NCI-H1694 treated with DMSO at 0.1 percent for 48 hours (cell line): ENCODE measurements at regions not wholly inside any gene's neighbourhood (a gene's known extent, or its start where the extent isn't known, plus 50 kb on each side); places are given as distances from the start of the nearest gene placed in this dataset.

ENCODE experiments used
- DNase-seq: peaks from one replicate; lab custom pipeline; 2025; lab: John Stamatoyannopoulos, UW

DNA sequence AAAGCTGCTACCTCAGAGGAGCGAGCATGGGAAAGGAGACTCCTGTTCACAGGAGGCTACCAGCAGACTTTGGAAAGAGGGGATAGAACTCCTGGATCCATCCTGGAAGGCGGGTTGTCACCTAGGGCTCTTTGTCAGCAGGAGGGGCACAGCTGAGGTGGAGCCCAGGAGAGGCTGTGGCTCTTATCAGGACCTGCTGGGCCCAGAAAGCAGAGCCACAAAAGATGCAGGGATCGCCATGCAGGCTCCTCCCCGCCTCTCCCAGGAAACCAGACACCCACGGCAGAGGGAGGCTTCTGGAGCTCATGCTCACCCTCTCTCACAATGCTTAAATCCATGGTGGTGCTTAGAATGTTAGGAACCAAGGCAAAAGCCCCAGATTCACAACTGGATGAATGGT, 994.2 kb downstream of the UQCRFS1 start:
- no peak for DNase-seq

DNA sequence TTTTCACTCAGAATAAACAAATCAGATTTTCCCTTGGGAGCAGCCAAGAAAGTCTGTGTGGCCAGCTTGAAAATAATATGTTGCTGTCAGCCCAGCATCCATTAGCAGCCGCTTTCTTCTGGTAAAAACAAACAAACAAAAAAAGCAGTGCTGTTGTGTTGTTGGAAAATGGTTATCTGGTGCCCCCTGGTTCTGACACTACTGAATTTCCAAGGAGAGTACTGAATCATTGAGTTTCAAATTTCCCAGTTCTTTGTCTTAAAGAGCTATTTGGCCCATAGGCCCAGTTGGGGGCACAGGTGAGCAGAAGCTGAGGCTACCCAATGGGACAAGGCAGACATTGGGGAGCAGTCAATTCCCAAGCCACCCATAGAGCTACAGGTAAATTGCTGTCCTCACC, 995.9 kb downstream of the UQCRFS1 start:
- no peak for DNase-seq

DNA sequence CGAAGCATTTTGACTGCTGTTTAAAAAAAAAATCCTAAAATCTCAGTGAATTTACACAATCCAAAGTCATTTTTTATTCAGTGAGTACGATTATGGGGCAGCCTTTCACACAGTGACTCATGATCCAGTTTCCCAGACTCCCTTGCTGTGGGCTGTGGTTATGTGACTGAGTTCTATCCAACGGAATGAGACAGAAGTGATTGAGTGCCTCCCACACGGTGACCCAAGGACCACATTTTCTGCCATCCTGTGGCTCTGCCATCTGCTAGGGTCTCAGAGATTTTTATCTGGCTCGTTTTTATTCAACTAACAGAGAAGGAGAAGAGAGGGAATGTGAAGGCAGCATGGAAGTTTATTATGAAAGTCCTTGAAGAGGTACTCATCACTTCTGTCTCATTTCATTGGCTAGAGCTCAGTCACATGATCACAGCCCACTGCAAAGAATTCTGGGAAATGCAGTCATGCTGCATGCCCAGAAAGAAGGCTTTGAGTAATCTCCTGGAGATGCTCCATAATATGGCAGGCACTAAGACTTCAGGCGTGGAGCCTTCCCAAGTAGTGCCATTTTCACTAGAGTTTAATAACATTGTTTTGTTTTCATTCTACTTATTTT, 999.4 kb downstream of the UQCRFS1 start:
- DNase-seq = no peak

DNA sequence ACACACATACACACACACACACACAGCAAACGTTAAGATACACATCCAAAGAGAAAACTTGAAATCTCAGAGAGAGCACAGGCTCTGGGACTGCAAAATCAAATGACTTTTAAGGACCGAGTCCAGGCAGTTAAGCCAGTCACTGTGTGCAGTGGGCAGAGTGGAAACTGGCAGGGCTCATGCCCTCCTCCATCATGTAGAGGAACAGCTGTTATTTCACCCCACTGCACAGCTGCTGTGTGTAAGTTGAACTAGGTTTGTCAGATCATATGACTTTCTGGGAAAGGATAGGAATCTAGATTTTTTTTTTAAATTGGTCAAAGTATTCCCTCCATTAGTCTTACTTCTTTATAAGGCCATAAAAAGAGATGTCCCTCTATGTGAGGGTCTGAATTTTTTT, 1002.1 kb downstream of the UQCRFS1 start:
- no peak for DNase-seq

DNA sequence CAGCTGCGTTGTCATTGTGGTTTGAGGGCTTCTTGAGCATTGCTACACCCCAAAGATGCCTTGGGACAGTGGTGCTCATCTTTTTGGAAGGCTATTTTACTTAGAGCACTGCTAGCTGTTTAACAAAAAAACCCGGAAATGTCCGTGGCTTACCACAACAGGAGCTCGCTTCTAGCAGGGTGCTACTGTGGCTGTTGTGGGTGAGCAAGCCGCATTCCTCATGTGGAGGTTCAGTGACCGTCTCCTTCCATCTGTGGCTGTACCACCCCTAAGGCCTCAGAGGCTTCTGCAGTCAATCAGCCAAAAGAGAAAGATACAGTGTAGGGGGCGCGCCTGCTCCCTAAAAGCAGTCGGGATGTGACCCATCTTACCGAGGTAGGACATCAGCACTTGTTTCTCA, 1004.2 kb downstream of the UQCRFS1 start:
- no peak for DNase-seq

DNA sequence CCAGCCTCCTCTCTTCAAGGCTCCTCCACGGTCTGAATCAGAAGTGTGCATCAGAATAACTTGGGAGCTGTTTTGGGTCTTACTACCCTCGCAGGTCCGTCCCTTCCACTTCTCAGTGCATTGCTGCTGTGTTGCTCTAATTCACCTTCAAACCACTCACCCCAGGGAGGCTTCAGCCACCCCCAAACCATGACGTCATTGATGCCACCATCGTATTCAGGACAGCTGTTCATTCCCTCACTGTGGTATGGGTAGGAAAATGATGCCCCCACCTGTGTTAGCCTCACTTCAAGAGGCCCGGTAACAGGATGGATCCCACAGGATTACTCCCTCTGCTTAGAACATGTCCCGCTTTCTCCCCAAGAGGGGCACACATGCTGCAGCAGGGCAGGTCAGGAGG, 1005.7 kb downstream of the UQCRFS1 start:
- no peak for DNase-seq

DNA sequence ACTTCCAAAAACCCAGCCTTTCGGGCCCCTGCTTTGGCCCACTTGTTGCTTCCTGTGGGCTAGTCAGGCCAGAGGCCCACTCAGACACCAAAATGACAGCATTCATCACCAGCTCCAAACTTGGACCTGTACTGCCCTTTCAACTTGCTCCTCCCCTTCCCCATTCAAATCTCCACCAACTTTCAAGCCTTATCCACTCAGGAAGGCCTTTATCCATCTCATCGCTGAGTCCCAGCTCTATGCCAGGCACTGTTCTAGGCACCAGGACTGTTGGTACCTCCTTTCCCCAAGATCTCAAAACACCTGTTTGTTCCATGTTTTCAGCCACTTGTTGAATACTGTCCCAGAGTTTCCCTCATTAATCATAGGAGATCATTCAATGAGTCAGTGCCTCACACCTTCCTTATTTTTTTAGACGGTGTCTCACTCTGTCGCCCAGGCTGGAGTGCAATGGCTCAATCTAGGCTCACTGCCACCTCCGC, 1011.4 kb downstream of the UQCRFS1 start:
- no peak for DNase-seq

DNA sequence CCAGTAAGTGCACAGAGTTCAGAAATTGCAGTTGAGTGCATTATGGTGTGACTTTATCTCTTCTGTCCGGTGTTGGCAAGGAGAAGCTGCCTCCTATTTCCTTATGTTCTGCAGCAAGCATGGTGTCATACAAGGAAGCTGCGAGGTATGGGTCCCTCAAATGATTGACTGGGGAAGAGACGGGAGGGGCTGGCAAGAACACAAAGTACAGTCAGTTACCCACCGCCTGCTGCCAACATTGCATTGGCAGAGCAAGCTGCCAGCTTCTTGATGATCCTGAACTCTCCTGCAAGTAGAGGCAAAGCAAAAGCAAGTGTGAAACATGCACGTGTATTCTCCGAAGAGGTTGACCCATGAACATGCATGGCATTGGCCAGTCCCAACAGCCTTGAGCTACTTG, 1013.6 kb downstream of the UQCRFS1 start:
- DNase-seq = no peak

DNA sequence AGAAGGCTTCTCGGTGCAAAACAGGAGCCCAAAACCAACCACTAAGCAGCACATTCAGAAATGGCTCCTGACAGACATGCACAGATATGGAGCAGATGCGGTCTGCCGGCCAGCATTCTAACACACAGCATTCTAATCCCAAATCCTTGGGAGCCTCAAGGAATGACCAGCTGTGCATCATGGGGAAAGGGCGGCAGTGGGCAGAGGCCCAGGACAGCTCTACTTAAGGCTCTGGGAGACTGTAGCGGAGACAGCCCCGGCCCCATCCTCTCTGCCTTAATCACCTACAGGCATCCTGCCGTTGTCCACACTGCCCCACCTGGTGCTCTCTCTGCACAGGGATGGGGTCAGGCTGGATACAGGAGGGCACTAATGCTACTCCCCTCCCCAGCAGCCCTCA, 1016.0 kb downstream of the UQCRFS1 start:
- no peak for DNase-seq

DNA sequence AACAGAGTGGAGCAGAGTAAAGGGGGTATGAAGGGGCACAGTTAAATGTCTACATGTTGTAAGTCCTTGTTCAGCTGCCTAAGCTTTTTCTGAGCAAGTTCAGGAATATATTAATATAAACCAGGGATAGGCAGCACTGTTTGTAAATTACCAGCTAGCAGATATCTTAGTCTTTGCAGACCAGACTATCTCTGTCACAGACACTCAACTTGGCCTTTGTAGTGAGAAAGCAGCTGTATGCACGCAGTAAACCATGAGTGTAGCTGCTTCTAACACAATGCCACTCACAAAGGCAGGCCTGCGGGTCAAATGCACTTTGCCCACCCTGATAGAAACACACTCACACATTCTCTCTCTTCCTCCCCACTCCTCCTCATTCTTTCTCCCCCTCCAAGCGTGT, 1016.9 kb downstream of the UQCRFS1 start:
- DNase-seq = no peak

DNA sequence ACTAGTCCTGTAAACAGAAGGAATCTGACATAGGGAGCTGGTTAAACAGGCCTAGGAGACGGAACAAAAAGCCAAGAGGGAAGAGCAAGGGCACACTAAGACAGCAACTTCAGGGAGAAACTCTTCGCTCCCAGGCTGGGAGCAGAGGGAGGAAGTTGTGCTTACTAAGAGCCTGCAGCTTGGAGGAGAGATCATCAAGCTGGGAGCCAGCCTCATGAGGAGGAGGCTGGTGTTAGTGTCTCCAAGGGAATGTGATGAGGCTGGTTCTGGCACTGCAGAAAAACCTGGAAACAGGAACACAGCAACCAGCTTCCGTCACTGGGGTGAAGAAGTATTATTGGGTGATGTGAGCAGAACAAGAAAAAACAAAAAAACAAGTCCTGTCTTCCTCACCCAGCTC, 1027.3 kb downstream of the UQCRFS1 start:
- DNase-seq = no peak

DNA sequence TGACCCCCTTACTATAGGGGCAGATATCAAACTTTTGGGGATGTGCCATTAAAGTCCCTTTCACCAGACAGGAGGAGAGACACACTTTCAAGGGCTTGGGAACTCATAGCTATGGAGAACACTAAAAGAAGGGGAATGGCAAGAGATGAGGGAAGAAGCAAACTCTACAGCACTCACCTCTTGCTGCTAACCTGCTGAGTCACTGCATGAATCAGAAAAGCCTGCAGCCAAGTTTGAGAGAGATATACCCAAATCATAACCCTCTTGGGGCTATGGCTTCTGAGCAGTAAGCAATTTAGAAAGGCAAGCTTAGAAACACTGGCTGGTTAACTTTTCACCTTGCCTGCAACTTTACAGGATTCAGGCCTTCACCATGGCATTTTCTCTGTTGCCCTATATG, 1028.0 kb downstream of the UQCRFS1 start:
- DNase-seq = no peak

DNA sequence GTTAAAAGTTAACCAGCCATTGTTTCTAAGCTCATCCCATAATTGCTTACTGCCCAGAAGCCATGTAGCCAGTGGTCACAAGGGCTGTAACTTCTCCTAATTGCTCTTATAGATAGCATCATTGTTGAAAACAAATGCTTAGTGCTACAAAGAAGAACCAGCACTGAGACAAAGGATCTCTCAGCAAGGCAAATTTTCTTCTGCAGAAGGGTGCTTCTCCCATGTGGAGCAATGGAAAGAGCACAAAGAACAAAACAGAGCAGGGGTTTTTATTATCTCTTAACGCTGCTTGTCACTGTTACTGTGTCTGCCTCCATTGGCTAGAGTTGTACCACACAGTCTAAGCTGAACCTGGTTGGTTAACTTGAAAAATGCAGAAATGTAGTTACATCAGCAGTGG, 1036.8 kb downstream of the UQCRFS1 start:
- no peak for DNase-seq

DNA sequence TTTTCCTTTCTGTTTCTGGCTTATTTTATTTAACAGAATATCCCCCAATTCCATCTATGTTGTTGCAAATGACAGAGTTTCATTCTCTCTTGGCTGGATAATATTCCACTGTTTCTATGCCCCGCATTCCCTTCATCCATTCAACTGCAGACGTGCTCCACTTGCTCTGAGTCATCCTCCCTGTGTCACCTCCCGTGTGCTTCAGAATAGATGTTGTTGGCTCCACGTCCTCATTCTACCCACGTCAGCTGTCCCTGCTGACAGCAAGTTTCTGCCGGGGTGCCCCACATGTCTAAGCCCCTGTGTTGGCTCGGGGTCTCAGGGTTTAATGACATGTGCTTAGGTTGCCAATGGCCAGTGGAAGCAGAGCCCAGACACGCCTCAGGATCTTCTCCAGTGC, 1041.0 kb downstream of the UQCRFS1 start:
- no peak for DNase-seq

DNA sequence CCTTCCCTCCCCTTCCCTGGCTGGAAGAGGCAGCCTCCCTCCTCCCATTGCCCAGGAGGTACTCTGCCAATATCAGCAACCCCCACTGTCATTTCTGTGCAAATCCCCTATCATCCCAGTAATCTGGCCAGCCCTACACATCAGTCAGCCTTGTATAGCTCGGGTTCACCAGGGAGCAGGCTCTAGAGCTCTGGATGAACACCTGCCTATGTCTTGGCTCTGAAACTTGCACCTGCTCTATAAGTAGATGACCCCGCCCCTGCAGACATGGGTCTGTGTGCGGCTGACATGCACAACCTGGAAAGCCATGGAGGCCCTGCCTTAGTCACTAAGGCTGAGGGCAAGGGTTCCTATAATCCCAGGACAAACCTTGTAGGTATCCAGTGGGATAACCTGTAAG, 1042.9 kb downstream of the UQCRFS1 start:
- DNase-seq = no peak

DNA sequence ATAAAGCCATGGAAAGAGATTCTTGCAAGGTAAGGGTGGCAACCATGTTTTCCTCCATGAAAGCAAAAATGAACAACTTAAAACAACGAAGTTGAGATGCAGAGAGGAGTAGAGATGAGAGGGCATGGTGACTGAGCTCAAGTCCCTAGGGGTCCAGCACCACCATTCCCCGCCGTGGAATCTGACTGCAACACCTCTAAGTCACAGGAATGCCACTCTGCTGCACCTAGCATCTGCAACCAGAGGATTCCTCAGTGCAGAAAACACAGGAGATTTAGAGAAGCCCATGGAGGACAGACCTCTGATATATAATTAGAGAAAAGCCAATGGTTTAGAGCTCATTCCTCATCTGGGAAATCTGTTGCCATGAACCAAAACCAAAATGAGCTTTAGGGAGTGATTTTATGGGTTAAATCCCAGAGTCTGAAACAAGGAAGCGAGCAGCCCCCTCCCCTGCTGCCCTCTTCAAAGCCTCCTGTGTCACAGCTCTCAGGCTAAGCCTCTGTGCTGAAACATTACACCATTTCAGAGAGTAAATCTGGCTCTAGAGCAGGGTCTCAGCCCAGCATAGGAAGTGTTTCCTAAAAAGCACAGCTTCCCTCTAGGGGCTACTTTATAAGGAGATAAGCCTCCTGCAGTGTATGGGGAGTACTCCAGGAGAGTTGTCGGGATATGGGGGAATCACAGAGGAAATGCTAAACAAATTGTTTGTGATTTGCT, 1043.6 kb downstream of the UQCRFS1 start:
- DNase-seq = no peak

DNA sequence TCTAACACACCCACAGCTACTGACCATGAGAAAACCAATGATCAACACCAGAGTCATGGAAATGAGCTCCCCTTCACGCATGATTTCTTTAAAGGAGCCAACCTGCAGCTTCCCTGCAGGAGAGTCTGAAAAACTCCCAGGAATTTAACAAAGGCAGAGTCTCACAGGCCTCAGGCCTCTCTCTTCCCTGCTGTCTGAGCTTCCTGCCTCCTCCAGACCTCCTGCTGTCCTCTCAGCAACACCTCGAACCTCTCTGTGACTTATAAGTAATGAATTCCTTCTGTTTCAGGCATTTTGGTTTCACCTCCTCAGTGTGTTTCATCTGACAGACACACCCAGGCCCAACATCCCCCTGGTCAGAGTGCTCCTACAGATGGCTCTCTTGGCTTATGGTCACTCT, 1044.4 kb downstream of the UQCRFS1 start:
- DNase-seq = no peak

DNA sequence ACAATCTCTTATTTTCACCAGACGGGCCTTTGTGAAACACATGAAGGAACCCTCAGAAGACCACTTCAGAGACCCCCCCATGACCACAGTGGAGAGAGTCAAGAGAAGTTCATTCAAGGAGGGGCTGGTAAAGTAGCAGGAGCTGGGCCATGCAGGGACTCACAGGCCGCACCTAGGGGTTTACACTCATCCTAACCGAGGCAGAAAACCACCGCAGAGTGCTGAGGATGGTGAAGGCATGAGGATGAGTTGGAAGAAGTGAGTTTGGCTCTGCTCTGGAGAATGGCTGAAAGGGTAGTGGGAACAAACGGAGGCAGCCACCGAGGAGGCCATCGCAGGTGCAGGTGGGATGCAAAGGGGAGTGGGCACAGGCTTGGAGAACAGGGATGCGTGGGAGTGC, 1046.9 kb downstream of the UQCRFS1 start:
- no peak for DNase-seq

DNA sequence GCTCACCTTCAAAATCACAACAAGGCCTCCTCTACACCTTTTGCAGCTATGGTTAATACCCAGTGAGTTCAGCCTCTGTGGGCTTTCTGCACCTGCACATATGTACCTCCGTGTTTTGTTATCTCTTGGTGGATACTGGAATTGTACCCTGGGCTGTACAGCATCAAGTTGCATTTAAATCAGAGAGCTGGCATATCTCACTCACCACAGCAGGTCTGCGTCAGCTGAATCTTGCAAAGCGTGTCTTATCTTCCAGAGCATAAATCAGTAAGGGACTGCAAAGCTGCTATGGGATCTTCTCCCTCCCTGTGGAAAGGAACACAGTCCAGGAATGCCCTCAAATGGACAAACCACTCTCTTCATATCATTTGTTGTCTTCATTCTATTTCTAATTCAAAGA, 1048.7 kb downstream of the UQCRFS1 start:
- no peak for DNase-seq

DNA sequence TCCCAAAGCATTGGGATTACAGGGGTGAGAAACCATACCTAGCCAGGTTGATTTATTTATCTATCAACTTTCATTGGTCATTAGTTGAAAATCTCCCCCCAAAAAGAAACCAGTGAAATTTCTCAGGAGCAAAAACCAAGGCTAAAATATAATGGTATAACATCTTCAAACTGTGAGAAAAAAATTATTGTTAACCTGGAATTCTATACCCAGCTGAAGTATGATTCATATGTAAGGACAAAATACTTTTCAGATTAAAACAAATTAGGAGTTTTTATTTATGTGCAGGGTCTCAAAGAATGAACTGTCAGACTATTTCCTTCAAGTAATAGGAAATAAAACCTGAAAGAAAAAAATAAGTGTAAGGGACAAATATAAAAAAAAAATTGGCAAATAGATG, 1053.9 kb downstream of the UQCRFS1 start:
- no peak for DNase-seq

DNA sequence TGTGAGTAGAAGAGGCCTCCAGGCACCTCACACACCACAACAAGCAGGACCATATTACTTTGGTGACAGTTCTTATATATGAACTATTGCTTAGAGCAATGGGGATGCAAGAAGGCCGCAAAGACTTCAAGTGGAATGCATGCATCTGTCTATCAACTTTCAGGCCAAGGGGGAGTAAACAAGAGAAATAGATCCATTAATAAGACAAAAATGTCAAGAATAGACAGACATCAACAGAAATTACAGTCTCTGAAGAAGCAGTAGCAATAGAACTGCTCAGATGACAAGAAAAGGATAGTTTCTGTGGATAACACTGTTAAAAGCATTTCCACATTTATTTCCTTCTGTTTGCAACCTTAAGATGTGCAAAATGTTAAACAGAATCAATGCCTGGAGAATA, 1057.7 kb downstream of the UQCRFS1 start:
- no peak for DNase-seq

DNA sequence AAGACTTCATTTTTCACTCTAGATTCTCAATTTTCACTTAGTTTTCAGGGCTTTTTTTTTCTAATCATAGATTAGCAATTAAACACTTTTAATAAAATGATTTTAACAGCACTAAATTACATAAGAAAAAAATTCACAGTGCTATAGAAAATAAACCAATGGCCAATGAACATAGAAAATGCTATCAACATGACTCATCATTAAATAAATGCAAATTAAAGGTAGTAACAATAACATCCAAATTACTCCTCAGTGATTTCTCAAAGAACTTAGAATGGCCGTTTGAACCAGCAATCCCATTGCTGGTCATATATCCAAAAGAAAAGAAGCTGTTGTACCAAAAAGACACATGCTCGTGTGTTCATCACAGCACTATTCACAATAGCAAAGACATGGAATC, 1058.9 kb downstream of the UQCRFS1 start:
- no peak for DNase-seq

DNA sequence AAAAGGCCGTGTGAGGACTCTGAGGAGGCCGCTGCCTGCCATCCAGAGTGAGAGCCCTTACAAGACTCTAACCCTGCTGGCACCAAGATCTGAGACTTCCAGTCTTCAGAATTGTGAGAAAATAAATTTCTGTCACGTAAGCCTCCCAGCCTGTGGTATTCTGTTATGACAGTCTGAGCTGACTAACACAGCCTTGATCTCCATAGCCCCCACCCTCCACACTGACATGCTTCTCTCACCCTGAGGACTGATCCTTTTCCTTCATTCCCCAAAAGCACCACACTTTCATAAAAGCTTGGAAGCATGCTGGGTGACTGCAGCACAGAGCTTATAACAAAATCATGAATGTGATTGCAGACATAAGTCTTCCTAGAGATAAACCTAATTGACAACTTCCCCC, 1059.8 kb downstream of the UQCRFS1 start:
- no peak for DNase-seq

DNA sequence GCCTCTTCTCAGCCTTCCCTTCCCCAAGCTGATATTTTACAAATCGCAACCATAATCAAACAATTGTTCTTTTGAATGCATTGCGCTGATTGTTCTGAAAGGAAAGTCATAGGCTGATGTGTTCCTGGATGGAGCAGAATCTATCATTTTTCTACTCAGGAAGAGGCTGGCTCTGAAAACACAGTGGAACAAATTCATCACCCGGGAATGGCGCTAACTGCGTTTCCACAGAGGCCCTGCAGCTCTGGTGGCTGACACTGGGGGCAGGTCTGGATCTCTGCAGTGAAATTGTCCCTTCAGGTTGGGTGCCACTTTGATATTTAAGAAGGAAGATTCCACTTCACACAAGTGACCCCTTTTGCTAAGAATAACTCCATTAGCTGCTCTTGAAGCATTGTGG, 1060.8 kb downstream of the UQCRFS1 start:
- DNase-seq = no peak
